ENCODE measurements at regions not wholly inside any gene's neighbourhood (a gene's known extent, or its start where the extent isn't known, plus 50 kb on each side); places are given as distances from the start of the nearest gene placed in this dataset.

GRCh38 chr6:133726188-133726587, 162.7 kb upstream of the TCF21 start:
- Histone ChIP-seq H3K27me3 (ENCODE audit: control insufficient read depth, insufficient read depth, low read length) (no peaks in the 10 kb centered on the region), H3K4me2 (ENCODE audit: extremely low read depth, insufficient read depth, low read length) (no peak overlapping the region), H3K36me3 (ENCODE audit: control insufficient read depth, insufficient read depth, low read length) (no peaks in the 10 kb centered on the region), H3K4me1 (ENCODE audit: control insufficient read depth, extremely low read depth, insufficient read depth, low read length) (no peaks in the 10 kb centered on the region), H3K9me3 (ENCODE audit: control insufficient read depth, insufficient read depth, low read depth, low read length) (no peaks in the 10 kb centered on the region), H3K27ac (ENCODE audit: insufficient read depth, low read length) (no peak overlapping the region), H3K9ac (ENCODE audit: insufficient read depth, low read length) (no peak overlapping the region), H2AFZ (ENCODE audit: low read length) (no peak overlapping the region), H3K79me2 (ENCODE audit: control insufficient read depth, insufficient read depth, low read length) (no peaks in the 10 kb centered on the region), H4K20me1 (ENCODE audit: control insufficient read depth, extremely low read depth, insufficient read depth, low read length) (no peaks in the 10 kb centered on the region), H3K4me3 (replicated peaks in 1 of 4; ENCODE audit: control extremely low read depth in 1 of 4, insufficient read depth in 1 of 4, low read depth in 3 of 4, low read length in 4 of 4) (no peak overlapping the region)
- TF ChIP-seq EZH2 (IDR thresholded peaks at IDR 0.05; ENCODE audit: low read length, missing control alignments) (no peak), CTCF (conservative IDR thresholded peaks at IDR 0.05 in 1 of 2, IDR thresholded peaks at IDR 0.05 in 1 of 2; ENCODE audit: low read depth in 1 of 2, low read length in 2 of 2) (no peak)
- no peak for DNase-seq (ENCODE audit: low read depth in 2 of 2)

GRCh38 chr6:133730881-133731280, 158.0 kb upstream of the TCF21 start:
- no peak overlapping the region for H3K27ac ChIP-seq (ENCODE audit: insufficient read depth, low read length)
- no peaks in the 10 kb centered on the region for H3K36me3 ChIP-seq (ENCODE audit: control insufficient read depth, insufficient read depth, low read length)
- no peak overlapping the region for H3K4me3 ChIP-seq (replicated peaks in 1 of 4; ENCODE audit: control extremely low read depth in 1 of 4, insufficient read depth in 1 of 4, low read depth in 3 of 4, low read length in 4 of 4)
- DNase-seq (ENCODE audit: low read depth in 2 of 2): peak in 1 of 2 donors; percentile 16
- TF ChIP-seq CTCF (conservative IDR thresholded peaks at IDR 0.05 in 1 of 2, IDR thresholded peaks at IDR 0.05 in 1 of 2; ENCODE audit: low read depth in 1 of 2, low read length in 2 of 2): no peak
- H3K79me2 ChIP-seq (ENCODE audit: control insufficient read depth, insufficient read depth, low read length): no peaks in the 10 kb centered on the region
- H3K4me1 ChIP-seq (ENCODE audit: control insufficient read depth, extremely low read depth, insufficient read depth, low read length): no peaks in the 10 kb centered on the region
- no peaks in the 10 kb centered on the region for H3K9me3 ChIP-seq (ENCODE audit: control insufficient read depth, insufficient read depth, low read depth, low read length)
- no peak overlapping the region for H3K9ac ChIP-seq (ENCODE audit: insufficient read depth, low read length)
- H2AFZ ChIP-seq (ENCODE audit: low read length): peak overlapping the region; percentile 49
- no peak overlapping the region for H3K4me2 ChIP-seq (ENCODE audit: extremely low read depth, insufficient read depth, low read length)
- no peaks in the 10 kb centered on the region for H4K20me1 ChIP-seq (ENCODE audit: control insufficient read depth, extremely low read depth, insufficient read depth, low read length)
- no peaks in the 10 kb centered on the region for H3K27me3 ChIP-seq (ENCODE audit: control insufficient read depth, insufficient read depth, low read length)

- no peak for TF ChIP-seq CTCF (conservative IDR thresholded peaks at IDR 0.05 in 1 of 2, IDR thresholded peaks at IDR 0.05 in 1 of 2; ENCODE audit: low read depth in 1 of 2, low read length in 2 of 2)
- TF ChIP-seq EZH2 (IDR thresholded peaks at IDR 0.05; ENCODE audit: low read length, missing control alignments): no peak
- H3K4me2 ChIP-seq (ENCODE audit: extremely low read depth, insufficient read depth, low read length): no peak overlapping the region
- DNase-seq (ENCODE audit: low read depth in 2 of 2): no peak
Observed at GRCh38 chr6:133740218-133740617, 148.7 kb upstream of the TCF21 start.

More at GRCh38 chr6:133740218-133740617, 148.7 kb upstream of the TCF21 start:
- Histone ChIP-seq H2AFZ (ENCODE audit: low read length) (no peak overlapping the region), H3K9me3 (ENCODE audit: control insufficient read depth, insufficient read depth, low read depth, low read length) (no peaks in the 10 kb centered on the region), H3K27ac (ENCODE audit: insufficient read depth, low read length) (no peak overlapping the region), H3K36me3 (ENCODE audit: control insufficient read depth, insufficient read depth, low read length) (no peaks in the 10 kb centered on the region), H3K79me2 (ENCODE audit: control insufficient read depth, insufficient read depth, low read length) (no peaks in the 10 kb centered on the region), H3K9ac (ENCODE audit: insufficient read depth, low read length) (no peak overlapping the region), H4K20me1 (ENCODE audit: control insufficient read depth, extremely low read depth, insufficient read depth, low read length) (no peaks in the 10 kb centered on the region), H3K4me1 (ENCODE audit: control insufficient read depth, extremely low read depth, insufficient read depth, low read length) (peaks cover 2% of the 10 kb centered on the region), H3K27me3 (ENCODE audit: control insufficient read depth, insufficient read depth, low read length) (no peaks in the 10 kb centered on the region), H3K4me3 (replicated peaks in 1 of 4; ENCODE audit: control extremely low read depth in 1 of 4, insufficient read depth in 1 of 4, low read depth in 3 of 4, low read length in 4 of 4) (no peak overlapping the region)

Measured in fibroblast of lung (primary cell).